ENCODE measurements at regions not wholly inside any gene's neighbourhood (a gene's known extent, or its start where the extent isn't known, plus 50 kb on each side); places are given as distances from the start of the nearest gene placed in this dataset.

- TF ChIP-seq CTCF (IDR thresholded peaks at IDR 0.05), result no peak
- TF ChIP-seq POLR2AphosphoS5 (IDR thresholded peaks at IDR 0.05), result no peak
- no peak for TF ChIP-seq POLR2A (IDR thresholded peaks at IDR 0.05)
- TF ChIP-seq EP300 (IDR thresholded peaks at IDR 0.05), result no peak
These were observed 446.9 kb upstream of the FAM241A start for GRCh38 chr4:111698361-111698760.

All from suprapubic skin (tissue), 4 donors.